Caco-2 (cell line): ENCODE measurements at regions not wholly inside any gene's neighbourhood (a gene's known extent, or its start where the extent isn't known, plus 50 kb on each side); places are given as distances from the start of the nearest gene placed in this dataset.

ENCODE experiments used
- BruUV-seq: library from RNA; stranded (reverse); fragments of 400-500 nt; replicated peaks from 2 replicates; lab custom pipeline; 2021; lab: Mats Ljungman, UMichigan
- CTCF ChIA-PET: fragments of 300-600 bp; sonication (Branson Sonifier 250); formaldehyde crosslinking; loops from one replicate; lab custom pipeline; 2022; ENCODE audit warnings: antibody characterized with exemption; lab: Charles Lee
- POLR2A ChIA-PET: fragments of 300-600 bp; sonication (Branson Sonifier 250); formaldehyde crosslinking; loops from one replicate; lab custom pipeline; 2022; ENCODE audit warnings: antibody characterized with exemption; lab: Charles Lee
- DNase-seq, 2 experiments: peaks; one replicate each; pipeline versions ENCODE4 v3.0.0 to v3.0.0-alpha.2; 2020 to 2022
- H3K27me3 ChIP-seq: replicated peaks from 2 replicates; pipeline ENCODE4 v1.6.0; 2011; ENCODE audit warnings: low read length; ENCODE audit not compliant: control insufficient read depth, insufficient read depth
- H3K36me3 ChIP-seq: 2 replicates; pipeline ENCODE4 v1.5.1; 2011; ENCODE audit warnings: low read length; ENCODE audit not compliant: control insufficient read depth, insufficient read depth
- H3K4me1 ChIP-seq: fragments of 250-450 bp; sonication (Bioruptor Pico); 2 replicates; pipeline ENCODE4 v1.5.1; 2020; ENCODE audit warnings: mild to moderate bottlenecking
- H3K4me3 ChIP-seq: 2 replicates; pipeline ENCODE4 v1.5.1; 2011; ENCODE audit warnings: low read depth, mild to moderate bottlenecking, control low read depth, low read length
- H3K9me3 ChIP-seq: fragments of 250-450 bp; sonication (Bioruptor Pico); 2 replicates; pipeline ENCODE4 v1.5.1; 2020; ENCODE audit warnings: mild to moderate bottlenecking, moderate library complexity
- H3K27ac Mint-ChIP-seq: one replicate; pipeline ENCODE4 v1.8.0; 2022; ENCODE audit warnings: mixed read lengths; ENCODE audit not compliant: unreplicated experiment
- H3K27me3 Mint-ChIP-seq: one replicate; pipeline ENCODE4 v1.8.0; 2022; ENCODE audit warnings: mixed read lengths; ENCODE audit not compliant: insufficient read depth, unreplicated experiment
- H3K36me3 Mint-ChIP-seq: one replicate; pipeline ENCODE4 v1.8.0; 2022; ENCODE audit warnings: mild to moderate bottlenecking, mixed read lengths; ENCODE audit not compliant: insufficient read depth, unreplicated experiment
- H3K4me1 Mint-ChIP-seq: one replicate; pipeline ENCODE4 v1.8.0; 2022; ENCODE audit warnings: low read depth, mixed read lengths; ENCODE audit not compliant: unreplicated experiment
- H3K4me3 Mint-ChIP-seq: one replicate; pipeline ENCODE4 v1.8.0; 2022; ENCODE audit warnings: mild to moderate bottlenecking, moderate library complexity, mixed read lengths; ENCODE audit not compliant: unreplicated experiment
- H3K9me3 Mint-ChIP-seq: one replicate; pipeline ENCODE4 v1.8.0; 2022; ENCODE audit warnings: mixed read lengths; ENCODE audit not compliant: unreplicated experiment
- intact Hi-C: fragments of 100-400 bp; cut with micrococcal nuclease; formaldehyde crosslinking; loops from one replicate; pipeline ENCODE4 v1.10.0; 2022; ENCODE audit not compliant: unreplicated experiment
- TF ChIP-seq, protein P1 (sequence below), 2 experiments: fragments of 200-600 bp in 1 of 2; IDR thresholded peaks; 1 replicate in 1 of 2; 2 replicates in 1 of 2; pipeline versions ENCODE4 v1.5.1 to v1.8.0; 2011 to 2022; ENCODE audit warnings: antibody characterized with exemption in 1 of 2, control low read depth in 1 of 2, inconsistent platforms in 1 of 2, low read depth in 1 of 2, low read length in 1 of 2, mild to moderate bottlenecking in 1 of 2, moderate library complexity in 1 of 2; ENCODE audit not compliant: insufficient read depth in 1 of 2, severe bottlenecking in 1 of 2, unreplicated experiment in 1 of 2

DNA sequence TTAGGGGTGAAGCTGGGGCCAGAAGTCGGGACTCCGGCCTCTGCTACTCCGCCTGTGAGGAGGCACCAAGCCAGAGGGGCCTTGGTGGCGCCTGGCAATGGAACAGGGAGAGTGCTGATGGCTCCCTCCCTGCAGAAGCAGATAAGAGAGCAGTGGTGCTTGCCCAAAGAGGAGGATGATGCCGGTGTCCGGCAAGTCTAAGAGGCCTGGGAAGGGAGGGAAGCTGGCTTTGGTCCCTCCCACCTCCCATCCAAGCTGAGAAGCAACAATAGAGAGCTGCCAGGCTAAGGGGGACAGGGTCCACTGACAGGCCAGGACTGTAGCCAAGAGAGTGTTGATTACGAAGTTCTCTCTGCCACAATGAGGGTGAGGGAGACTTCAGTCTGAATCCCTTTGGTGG is 479.5 kb downstream of the TNS1 start:
- no TSS peak for BruUV-seq
- Mint-ChIP-seq H3K4me1 (no peaks in the 10 kb centered on the region), H3K27me3 (peaks cover 2% of the 10 kb centered on the region), H3K9me3 (no peaks in the 10 kb centered on the region), H3K27ac (no peak overlapping the region), H3K4me3 (no peak overlapping the region), H3K36me3 (no peaks in the 10 kb centered on the region)
- Histone ChIP-seq H3K9me3 (no peaks in the 10 kb centered on the region), H3K36me3 (no peaks in the 10 kb centered on the region), H3K4me1 (no peaks in the 10 kb centered on the region), H3K4me3 (no peak overlapping the region), H3K27me3 (no peaks in the 10 kb centered on the region; the same call in 1 of the 2 replicates)
- ChIA-PET POLR2A (no interaction called here), CTCF (no interaction called here)
- intact Hi-C loops: no loop called here
- DNase-seq: no peak
- TF ChIP-seq, protein P1, sequence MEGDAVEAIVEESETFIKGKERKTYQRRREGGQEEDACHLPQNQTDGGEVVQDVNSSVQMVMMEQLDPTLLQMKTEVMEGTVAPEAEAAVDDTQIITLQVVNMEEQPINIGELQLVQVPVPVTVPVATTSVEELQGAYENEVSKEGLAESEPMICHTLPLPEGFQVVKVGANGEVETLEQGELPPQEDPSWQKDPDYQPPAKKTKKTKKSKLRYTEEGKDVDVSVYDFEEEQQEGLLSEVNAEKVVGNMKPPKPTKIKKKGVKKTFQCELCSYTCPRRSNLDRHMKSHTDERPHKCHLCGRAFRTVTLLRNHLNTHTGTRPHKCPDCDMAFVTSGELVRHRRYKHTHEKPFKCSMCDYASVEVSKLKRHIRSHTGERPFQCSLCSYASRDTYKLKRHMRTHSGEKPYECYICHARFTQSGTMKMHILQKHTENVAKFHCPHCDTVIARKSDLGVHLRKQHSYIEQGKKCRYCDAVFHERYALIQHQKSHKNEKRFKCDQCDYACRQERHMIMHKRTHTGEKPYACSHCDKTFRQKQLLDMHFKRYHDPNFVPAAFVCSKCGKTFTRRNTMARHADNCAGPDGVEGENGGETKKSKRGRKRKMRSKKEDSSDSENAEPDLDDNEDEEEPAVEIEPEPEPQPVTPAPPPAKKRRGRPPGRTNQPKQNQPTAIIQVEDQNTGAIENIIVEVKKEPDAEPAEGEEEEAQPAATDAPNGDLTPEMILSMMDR (IDR thresholded peaks at IDR 0.05; ENCODE audit: insufficient read depth in 1 of 2, low read depth in 1 of 2, low read length in 1 of 2, severe bottlenecking in 1 of 2, unreplicated experiment in 1 of 2): no peak

DNA sequence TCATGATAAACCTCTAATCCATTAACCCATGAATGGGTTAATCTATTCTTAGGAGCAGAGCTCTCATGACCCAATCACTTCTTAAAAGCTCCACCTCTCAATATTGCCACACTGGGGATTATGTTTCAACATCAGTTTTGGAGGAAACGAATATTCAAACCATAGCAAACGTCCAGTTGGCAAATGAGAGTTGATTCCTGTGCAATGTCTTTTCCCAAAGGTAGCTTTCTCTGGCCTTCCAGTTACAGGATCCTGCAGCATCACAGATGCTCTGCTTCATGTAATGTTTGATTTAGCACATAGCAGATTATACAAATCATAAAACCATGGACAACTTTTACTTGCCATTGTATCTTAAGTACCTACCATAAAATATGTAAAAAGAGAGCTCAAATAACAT is 481.0 kb downstream of the TNS1 start:
- H3K27me3 ChIP-seq: no peaks in the 10 kb centered on the region; the same call in 1 of the 2 replicates
- Mint-ChIP-seq H3K9me3 (no peaks in the 10 kb centered on the region), H3K4me1 (no peaks in the 10 kb centered on the region), H3K27me3 (peaks cover 2% of the 10 kb centered on the region), H3K36me3 (no peaks in the 10 kb centered on the region), H3K27ac (no peak overlapping the region), H3K4me3 (no peak overlapping the region)
- TF ChIP-seq, protein P1 (IDR thresholded peaks at IDR 0.05; ENCODE audit: insufficient read depth in 1 of 2, low read depth in 1 of 2, low read length in 1 of 2, severe bottlenecking in 1 of 2, unreplicated experiment in 1 of 2): no peak
- POLR2A ChIA-PET: interaction anchor here (0.8 kb wide), 1 partner anchor 163 kb away, joined by 3 read pairs; no protein-coding TSS in a partner anchor
- no peak for DNase-seq
- no peaks in the 10 kb centered on the region for H3K9me3 ChIP-seq
- CTCF ChIA-PET: no interaction called here
- H3K4me3 ChIP-seq: no peak overlapping the region
- no TSS peak for BruUV-seq
- intact Hi-C loops: no loop called here
- no peaks in the 10 kb centered on the region for H3K36me3 ChIP-seq
- H3K4me1 ChIP-seq: no peaks in the 10 kb centered on the region

DNA sequence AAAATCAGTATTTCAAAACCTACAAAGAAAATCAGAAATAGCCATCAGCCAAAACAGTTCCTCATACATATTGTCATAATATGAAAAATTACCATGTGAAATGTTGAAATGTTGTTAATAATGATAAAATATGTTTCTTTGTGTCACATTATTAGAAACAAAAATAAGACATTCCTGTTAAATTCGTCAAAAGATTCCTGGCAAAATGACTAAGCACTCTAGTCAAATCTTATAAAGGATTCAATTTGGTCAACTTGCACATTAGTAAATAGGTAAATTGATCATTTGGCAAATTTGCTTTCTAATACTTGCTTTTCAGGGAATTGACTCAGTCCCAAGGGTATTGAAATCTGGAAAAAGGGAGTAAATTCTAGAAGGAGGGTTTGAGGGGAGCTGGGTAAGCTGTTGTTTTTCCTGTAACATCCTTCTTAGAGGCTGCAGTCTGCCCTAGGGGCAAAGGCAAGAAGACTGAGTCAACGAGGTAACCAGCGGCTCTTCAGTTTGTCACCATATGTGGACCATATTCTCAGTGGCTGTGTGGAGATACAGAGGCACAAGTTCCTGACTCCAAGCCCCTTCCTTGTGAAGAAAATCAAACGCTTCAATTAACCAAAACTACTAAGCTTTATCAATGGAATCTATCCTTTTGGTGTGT is 482.3 kb downstream of the TNS1 start:
- TF ChIP-seq, protein P1 (IDR thresholded peaks at IDR 0.05; ENCODE audit: insufficient read depth in 1 of 2, low read depth in 1 of 2, low read length in 1 of 2, severe bottlenecking in 1 of 2, unreplicated experiment in 1 of 2): no peak
- H3K27ac Mint-ChIP-seq: no peak overlapping the region

More for the DNA sequence above, 482.3 kb downstream of the TNS1 start:
- intact Hi-C loops: no loop called here
- H3K27me3 Mint-ChIP-seq: peaks cover 2% of the 10 kb centered on the region
- H3K9me3 ChIP-seq: no peaks in the 10 kb centered on the region
- CTCF ChIA-PET: no interaction called here
- DNase-seq: no peak
- no peaks in the 10 kb centered on the region for H3K36me3 Mint-ChIP-seq
- no peak overlapping the region for H3K4me3 Mint-ChIP-seq
- no TSS peak for BruUV-seq
- POLR2A ChIA-PET: no interaction called here
- H3K4me3 ChIP-seq: no peak overlapping the region
- no peaks in the 10 kb centered on the region for H3K36me3 ChIP-seq
- H3K9me3 Mint-ChIP-seq: no peaks in the 10 kb centered on the region
- no peaks in the 10 kb centered on the region for H3K4me1 ChIP-seq
- no peaks in the 10 kb centered on the region; the same call in 1 of the 2 replicates for H3K27me3 ChIP-seq
- no peaks in the 10 kb centered on the region for H3K4me1 Mint-ChIP-seq
